ENCODE measurements at regions not wholly inside any gene's neighbourhood (a gene's known extent, or its start where the extent isn't known, plus 50 kb on each side); places are given as distances from the start of the nearest gene placed in this dataset.

GRCh38 chr2:144972676-144973075 is 452.8 kb upstream of the ZEB2 start:
- TF ChIP-seq POLR2A (IDR thresholded peaks at IDR 0.05) (no peak), CTCF (IDR thresholded peaks at IDR 0.05) (no peak), POLR2AphosphoS5 (IDR thresholded peaks at IDR 0.05) (no peak)
